GM12878 (cell line): ENCODE measurements at regions not wholly inside any gene's neighbourhood (a gene's known extent, or its start where the extent isn't known, plus 50 kb on each side); places are given as distances from the start of the nearest gene placed in this dataset.

Experiments
- ATAC-seq: fragments of 200-7000 bp; cut with Tn5 transposase; 3 replicates; pipeline ENCODE4 v1.9.1; 2020; ENCODE audit warnings: mild to moderate bottlenecking, moderate library complexity
- BruUV-seq: library from RNA; stranded (reverse); fragments of 400-500 nt; replicated peaks from 2 replicates; lab custom pipeline; 2021; lab: Mats Ljungman, UMichigan
- CTCF ChIA-PET: fragments of 300-600 bp; sonication (Branson Sonifier 250); formaldehyde crosslinking; extraction: SDS; loops from one replicate; lab custom pipeline; 2021; ENCODE audit warnings: inconsistent platforms; lab: Yijun Ruan, JAX
- POLR2A ChIA-PET: fragments of 350-600 bp; formaldehyde crosslinking; extraction: SDS; loops from one replicate; lab custom pipeline; 2021; ENCODE audit warnings: inconsistent platforms; lab: Charles Lee
- RAD21 ChIA-PET: fragments of 300-600 bp; sonication (Branson Sonifier 250); formaldehyde crosslinking; loops from one replicate; lab custom pipeline; 2023; ENCODE audit warnings: antibody characterized with exemption; ENCODE audit not compliant: unreplicated experiment; lab: Charles Lee
- SMC1A ChIA-PET: fragments of 300-600 bp; sonication (Branson Sonifier 250); formaldehyde crosslinking; loops from one replicate; lab custom pipeline; 2023; ENCODE audit not compliant: unreplicated experiment, uncharacterized antibody; lab: Charles Lee
- DNase-seq: peaks from one replicate; pipeline ENCODE4 v3.0.0-alpha.2; 2011; ENCODE audit warnings: low read depth, low spot score
- FAIRE-seq: peaks from 3 replicates; lab custom pipeline; 2011; peaks lifted over from hg19 to GRCh38; lab: Jason Lieb, UNC
- H2AFZ ChIP-seq: 2 replicates; pipeline ENCODE4 v1.6.0; 2011; ENCODE audit warnings: low read depth, low read length, control low read depth; ENCODE audit not compliant: control insufficient read depth
- H3K27ac ChIP-seq: 2 replicates; pipeline ENCODE4 v1.5.1; 2011; ENCODE audit warnings: control low read depth; ENCODE audit not compliant: control insufficient read depth, insufficient read depth
- H3K27me3 ChIP-seq, 2 experiments: replicated peaks in 1 of 2; 2 replicates each; pipeline versions ENCODE4 v1.6.0 to v1.6.1; 2011; ENCODE audit warnings: low read length in 1 of 2; ENCODE audit not compliant: control insufficient read depth in 2 of 2, insufficient read depth in 2 of 2
- H3K36me3 ChIP-seq, 2 experiments: 2 replicates each; pipeline ENCODE4 v1.5.1; 2011; ENCODE audit warnings: low read length in 1 of 2; ENCODE audit not compliant: control insufficient read depth in 2 of 2, insufficient read depth in 2 of 2
- H3K4me1 ChIP-seq: 2 replicates; pipeline ENCODE4 v1.6.1; 2011; ENCODE audit warnings: mild to moderate bottlenecking, low read length, moderate library complexity, mixed read lengths; ENCODE audit not compliant: control insufficient read depth, insufficient read depth
- H3K4me2 ChIP-seq: 2 replicates; pipeline ENCODE4 v1.6.0; 2011; ENCODE audit warnings: control low read depth; ENCODE audit not compliant: control insufficient read depth, insufficient read depth
- H3K4me3 ChIP-seq: fragments of 200-600 bp; sonication (generic); 2 replicates; pipeline ENCODE4 v1.5.1; 2016
- H3K79me2 ChIP-seq: 2 replicates; pipeline ENCODE4 v1.6.0; 2011; ENCODE audit warnings: low read length; ENCODE audit not compliant: control insufficient read depth, insufficient read depth
- H3K9ac ChIP-seq: 2 replicates; pipeline ENCODE4 v1.8.0; 2011; ENCODE audit warnings: low read length, control low read depth, mixed read lengths; ENCODE audit not compliant: control insufficient read depth, insufficient read depth
- H3K9me3 ChIP-seq: replicated peaks from 3 replicates; pipeline ENCODE4 v1.5.1; 2011; ENCODE audit warnings: mild to moderate bottlenecking, low read length; ENCODE audit not compliant: control insufficient read depth, insufficient read depth
- H4K20me1 ChIP-seq: 2 replicates; pipeline ENCODE4 v1.6.0; 2011; ENCODE audit not compliant: control insufficient read depth, insufficient read depth
- CHD4 ChIP-seq: fragments of 200-600 bp; sonication (generic); IDR thresholded peaks from 2 replicates; pipeline ENCODE4 v1.6.1; 2016; ENCODE audit warnings: mild to moderate bottlenecking
- CREM ChIP-seq: IDR thresholded peaks from 2 replicates; pipeline ENCODE4 v1.6.1; 2014; ENCODE audit warnings: antibody characterized with exemption, low read depth
- HSF1 ChIP-seq: fragments of 150-350 bp; IDR thresholded peaks from 2 replicates; pipeline ENCODE4 v1.6.1; 2014; ENCODE audit warnings: mild to moderate bottlenecking, low read depth, low read length
- NFXL1 ChIP-seq: fragments of 450-650 bp; IDR thresholded peaks from 2 replicates; pipeline ENCODE4 v1.6.1; 2017; ENCODE audit warnings: antibody characterized with exemption, mild to moderate bottlenecking, borderline replicate concordance
- PML ChIP-seq: IDR thresholded peaks from 2 replicates; pipeline ENCODE4 v1.6.1; 2012; ENCODE audit warnings: low read length, inconsistent platforms
- RBBP5 ChIP-seq: fragments of 200-600 bp; sonication (generic); conservative IDR thresholded peaks from 2 replicates; pipeline ENCODE4 v1.6.1; 2016
- RCOR1 ChIP-seq: conservative IDR thresholded peaks from 2 replicates; pipeline ENCODE4 v1.6.1; 2012; ENCODE audit warnings: low read depth, low read length, improper control_type of control experiment
- SP1 ChIP-seq: IDR thresholded peaks from one replicate; pipeline ENCODE4 v1.6.1; 2011; ENCODE audit warnings: low read depth, low read length
- SREBF2 ChIP-seq: IDR thresholded peaks from 2 replicates; pipeline ENCODE4 v1.6.1; 2012; ENCODE audit warnings: mild to moderate bottlenecking, low read length
- SUZ12 ChIP-seq: fragments of 200-600 bp; sonication (generic); IDR thresholded peaks from one replicate; pipeline ENCODE4 v1.6.1; 2018; ENCODE audit warnings: antibody characterized with exemption, mild to moderate bottlenecking; ENCODE audit not compliant: unreplicated experiment
- WGBS: methylation state at CpG from one replicate; pipeline ENCODE4 v1.1.6; 2016; ENCODE audit warnings: low lambda C conversion rate; ENCODE audit not compliant: insufficient replicate concordance, insufficient coverage; ENCODE audit errors: missing lambda C conversion rate; 5-methylcytosine and 5-hydroxymethylcytosine counted together
- in situ Hi-C: fragments of 300-500 bp; cut with MboI; formaldehyde crosslinking; loops from 9 replicates; pipeline ENCODE4 v1.14.3; 2018; ENCODE audit warnings: mixed read lengths
- intact Hi-C: fragments of 100-400 bp; cut with micrococcal nuclease; formaldehyde crosslinking; loops from one replicate; pipeline ENCODE4 v1.14.2; 2022; ENCODE audit not compliant: unreplicated experiment

GRCh38 chr12:78725033-78725432, 139.5 kb upstream of the SYT1 start:
- Histone ChIP-seq H3K27ac (no peak overlapping the region), H3K4me1 (no peaks in the 10 kb centered on the region), H2AFZ (no peak overlapping the region), H4K20me1 (no peaks in the 10 kb centered on the region), H3K9me3 (no peaks in the 10 kb centered on the region), H3K9ac (no peak overlapping the region), H3K79me2 (no peaks in the 10 kb centered on the region), H3K36me3 (no peaks in the 10 kb centered on the region), H3K27me3 (no peaks in the 10 kb centered on the region), H3K4me2 (no peak overlapping the region), H3K4me3 (no peak overlapping the region)
- FAIRE-seq (no peak), DNase-seq (no peak), ATAC-seq (no peak)
- CTCF ChIA-PET: no interaction called here
- SMC1A ChIA-PET: no interaction called here
- TF ChIP-seq RCOR1 (no peak), SUZ12 (no peak), RBBP5 (no peak), CHD4 (no peak), CREM (no peak), NFXL1 (no peak)
- BruUV-seq: no TSS peak
- 5% methylated on average over 1 of the region's 1 CpG for WGBS
- POLR2A ChIA-PET: no interaction called here
- RAD21 ChIA-PET: no interaction called here
- intact Hi-C loops (no loop called here), in situ Hi-C loops (no loop called here)

- no peak overlapping the region for H2AFZ ChIP-seq
- WGBS: 17% methylated on average over 3 of the region's 3 CpGs
- FAIRE-seq: no peak
These were observed 138.5 kb upstream of the SYT1 start for GRCh38 chr12:78725951-78726580.

More at GRCh38 chr12:78725951-78726580, 138.5 kb upstream of the SYT1 start:
- BruUV-seq: no TSS peak
- Histone ChIP-seq H3K79me2 (no peaks in the 10 kb centered on the region), H3K27me3 (no peaks in the 10 kb centered on the region), H3K27ac (no peak overlapping the region), H4K20me1 (no peaks in the 10 kb centered on the region), H3K36me3 (no peaks in the 10 kb centered on the region), H3K9ac (no peak overlapping the region), H3K9me3 (no peaks in the 10 kb centered on the region), H3K4me2 (no peak overlapping the region), H3K4me3 (no peak overlapping the region), H3K4me1 (no peaks in the 10 kb centered on the region)
- ChIA-PET SMC1A (no interaction called here), RAD21 (no interaction called here), CTCF (no interaction called here), POLR2A (no interaction called here)
- DNase-seq: no peak
- intact Hi-C loops: no loop called here
- TF ChIP-seq SREBF2 (no peak), PML (no peak), RCOR1 (no peak), HSF1 (no peak), SP1 (no peak)
- no peak for ATAC-seq
- in situ Hi-C loops: no loop called here
